Activated CD4-positive, alpha-beta T cell treated with anti-CD3 and anti-CD28 coated beads for 1 hour (primary cell): ENCODE measurements at regions not wholly inside any gene's neighbourhood (a gene's known extent, or its start where the extent isn't known, plus 50 kb on each side); places are given as distances from the start of the nearest gene placed in this dataset.
"Not testable (repeated sequence)": the region's sequence is repeated elsewhere in the genome, so short reads cannot be mapped to it uniquely, and the experiment has no call there.

Experiments
- DNase-seq: peaks from one replicate; pipeline ENCODE4 v3.0.0-alpha.2; 2020

DNA sequence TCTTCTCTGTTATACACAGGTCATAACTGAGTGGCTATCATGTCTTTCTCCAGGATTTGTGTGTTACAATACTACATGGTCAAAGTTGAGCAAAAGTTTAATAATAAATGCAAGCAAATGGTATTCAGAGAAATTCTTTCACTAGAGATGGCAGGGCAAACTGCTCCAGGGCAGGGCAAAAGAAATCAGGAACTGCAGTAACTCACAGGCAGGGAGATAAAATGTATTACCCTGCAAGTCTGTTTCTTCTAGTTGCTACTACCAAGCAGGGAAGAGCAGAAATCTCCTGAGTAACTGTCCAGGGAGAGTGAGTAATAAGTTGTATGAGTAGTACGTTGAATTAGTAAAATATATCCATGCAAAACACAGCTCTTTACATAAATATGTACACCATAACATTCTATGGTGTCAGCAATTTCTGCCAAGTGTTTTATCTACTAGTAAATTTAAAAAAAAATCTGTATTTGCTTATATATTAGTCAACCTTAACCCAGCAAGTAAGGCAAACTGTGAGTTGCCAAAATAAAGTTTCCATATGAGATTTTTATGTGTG lies 404.1 kb downstream of the ZEB2 start:
- DNase-seq: no peak

- no peak for DNase-seq
Observed at GRCh38 chr2:144114760-144115159, 405.2 kb downstream of the ZEB2 start.

- DNase-seq: no peak
Observed at GRCh38 chr2:144111437-144111836, 408.5 kb downstream of the ZEB2 start.

DNA sequence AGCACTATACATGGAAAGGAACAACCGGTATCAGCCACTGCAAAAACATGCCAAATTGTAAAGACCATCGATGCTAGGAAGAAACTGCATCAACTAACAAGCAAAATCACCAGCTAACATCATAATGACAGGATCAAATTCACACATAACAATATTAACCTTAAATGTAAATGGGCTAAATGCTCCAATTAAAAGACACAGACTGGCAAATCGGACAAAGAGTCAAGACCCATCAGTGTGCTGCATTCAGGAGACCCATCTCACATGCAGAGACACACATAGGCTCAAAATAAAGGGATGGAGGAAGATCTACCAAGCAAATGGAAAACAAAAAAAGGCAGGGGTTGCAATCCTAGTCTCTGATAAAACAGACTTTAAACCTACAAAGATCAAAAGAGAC lies 413.8 kb downstream of the ZEB2 start:
- DNase-seq: not testable (repeated sequence)

GRCh38 chr2:144102386-144102785 lies 417.5 kb downstream of the ZEB2 start:
- no peak for DNase-seq

DNA sequence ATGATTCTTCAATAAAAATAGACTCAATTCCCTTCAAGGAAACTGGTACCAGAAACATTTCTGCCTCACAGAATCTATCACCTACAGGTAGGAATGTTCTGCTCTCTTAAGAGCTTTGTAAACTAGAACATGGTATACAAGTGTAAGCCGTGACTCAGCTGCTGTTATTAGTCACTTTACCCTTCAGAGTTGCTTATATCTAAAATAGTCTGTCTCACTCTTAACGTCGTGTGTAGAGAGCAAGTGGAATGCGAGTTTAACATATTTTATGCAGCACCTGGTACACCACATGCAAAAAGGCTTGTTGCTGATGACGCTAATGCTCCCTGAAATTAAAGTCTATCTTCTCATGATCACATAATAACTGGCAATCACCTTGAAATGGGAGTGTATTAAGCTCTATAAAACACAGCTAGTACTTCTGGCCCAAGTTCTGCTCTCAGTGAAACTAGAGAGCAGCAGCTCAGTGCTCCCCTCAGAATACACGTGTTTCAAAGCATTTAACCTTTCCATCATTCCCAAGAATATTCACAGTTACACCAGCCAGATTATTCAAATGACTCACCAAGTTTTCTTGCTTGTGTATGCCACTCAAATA lies 420.0 kb downstream of the ZEB2 start:
- no peak for DNase-seq

- no peak for DNase-seq
Observed at GRCh38 chr2:144099340-144099739, 420.6 kb downstream of the ZEB2 start.

DNA sequence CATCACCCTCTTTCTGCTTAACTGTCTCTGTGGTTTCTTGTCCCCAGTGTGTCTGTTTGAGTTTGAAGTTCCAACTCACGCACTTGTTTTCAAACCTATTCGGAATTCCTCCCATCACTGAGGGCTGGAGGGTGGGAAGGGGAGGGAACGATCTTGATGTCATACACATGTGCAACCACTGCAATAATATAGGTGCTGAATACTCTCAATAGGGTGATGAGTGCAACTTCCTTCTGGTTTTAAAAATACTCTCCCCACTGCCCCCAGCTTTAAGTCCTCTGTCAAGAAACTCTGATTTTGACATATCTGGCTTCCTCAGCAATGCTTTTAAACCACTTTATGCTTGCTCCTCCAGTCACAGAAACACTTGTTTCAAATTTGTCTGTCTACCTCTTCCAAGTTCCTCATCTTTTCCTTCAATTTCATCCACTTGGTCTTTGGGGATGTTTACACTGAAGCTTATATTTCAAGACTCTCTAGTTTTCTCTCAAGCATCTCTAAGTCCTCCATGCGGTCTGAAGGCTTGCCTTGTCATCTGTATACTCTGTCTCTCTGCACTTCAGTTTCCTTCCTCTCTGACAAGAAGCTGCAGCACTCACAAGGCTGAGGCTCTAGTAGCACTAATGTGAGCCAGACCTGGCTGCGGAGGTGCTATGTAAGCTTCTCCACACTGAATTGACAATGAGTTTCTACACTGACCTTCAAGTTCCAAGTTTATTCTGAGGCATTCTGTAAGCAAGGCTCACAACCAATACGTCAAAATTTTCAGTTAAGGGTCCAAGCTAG lies 422.3 kb downstream of the ZEB2 start:
- DNase-seq: no peak

DNA sequence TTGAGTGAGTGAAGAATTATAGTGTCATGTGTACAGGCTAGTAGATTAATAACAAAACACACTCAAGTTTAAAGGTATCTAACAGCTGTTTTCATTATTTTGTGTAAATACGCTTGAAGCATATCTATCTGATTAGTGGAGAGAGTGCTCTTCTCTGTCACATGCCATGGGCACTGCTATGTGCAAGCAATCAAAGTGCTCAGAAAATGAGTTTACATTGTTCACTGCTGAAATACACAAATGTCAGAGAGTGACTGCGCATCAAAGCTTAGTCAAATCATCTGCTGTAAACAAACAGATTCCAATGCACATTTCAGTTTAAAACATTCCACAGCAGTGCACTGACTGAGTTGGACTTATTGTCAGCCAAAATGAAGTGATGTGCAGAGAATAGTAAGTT lies 423.4 kb downstream of the ZEB2 start:
- no peak for DNase-seq

- DNase-seq: no peak
Observed at GRCh38 chr2:144094408-144095151, 425.3 kb downstream of the ZEB2 start.

DNA sequence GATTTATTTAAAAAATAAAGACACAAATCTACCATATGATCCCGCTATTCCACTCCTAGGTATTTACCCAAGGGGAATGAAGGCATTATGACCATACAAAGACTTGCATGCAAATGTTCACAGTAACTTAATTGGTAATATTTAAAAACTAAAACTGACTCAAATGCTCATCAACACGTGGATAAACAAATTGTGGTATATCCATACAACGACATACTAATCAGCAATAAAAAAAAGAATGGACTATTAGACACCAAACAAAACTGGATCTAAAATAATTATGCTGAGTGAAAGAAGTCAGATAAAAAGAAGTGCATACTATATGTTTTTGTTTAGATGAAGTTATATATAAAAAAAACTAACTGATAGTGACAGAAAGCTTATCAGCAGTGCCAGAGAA lies 428.3 kb downstream of the ZEB2 start:
- no peak for DNase-seq

DNA sequence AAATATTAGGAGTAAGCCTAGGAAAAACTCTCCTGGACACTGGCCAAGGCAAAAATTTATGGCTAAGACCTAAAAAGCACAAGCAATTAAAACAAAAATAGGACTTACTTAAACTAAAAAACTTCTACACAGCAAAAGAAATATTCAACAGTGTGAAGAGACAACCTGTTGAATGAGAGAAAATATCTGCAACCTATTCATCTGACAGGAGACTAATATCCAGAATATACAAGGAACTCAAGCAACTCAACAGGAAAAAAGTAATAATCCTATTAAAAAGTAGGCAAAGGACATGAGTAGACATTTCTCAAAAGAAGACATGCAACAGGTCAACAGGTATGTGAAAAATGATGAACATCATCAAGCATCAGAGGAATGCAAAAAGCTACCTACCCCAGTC lies 431.1 kb downstream of the ZEB2 start:
- DNase-seq: no peak

GRCh38 chr2:144086965-144087364 lies 433.0 kb downstream of the ZEB2 start:
- no peak for DNase-seq

DNA sequence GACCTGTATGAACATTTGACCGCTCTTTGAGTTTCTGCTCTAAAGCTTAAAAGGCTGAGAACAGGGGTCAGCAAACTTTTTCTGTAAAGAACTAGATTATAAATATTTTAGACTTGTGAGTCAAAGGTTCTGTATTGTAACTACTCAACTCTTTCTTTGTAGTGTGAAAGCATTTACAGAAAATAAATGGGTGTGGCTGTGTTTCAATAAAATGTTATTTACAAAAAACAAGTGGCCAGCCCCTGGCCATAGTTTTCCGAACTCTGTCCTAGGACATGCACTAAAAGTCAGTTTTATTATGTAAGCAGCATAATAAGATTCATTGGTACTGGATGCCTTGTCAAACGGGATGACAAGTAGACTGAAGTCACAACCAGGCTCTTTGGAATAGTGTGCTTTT lies 434.9 kb downstream of the ZEB2 start:
- DNase-seq: no peak

DNA sequence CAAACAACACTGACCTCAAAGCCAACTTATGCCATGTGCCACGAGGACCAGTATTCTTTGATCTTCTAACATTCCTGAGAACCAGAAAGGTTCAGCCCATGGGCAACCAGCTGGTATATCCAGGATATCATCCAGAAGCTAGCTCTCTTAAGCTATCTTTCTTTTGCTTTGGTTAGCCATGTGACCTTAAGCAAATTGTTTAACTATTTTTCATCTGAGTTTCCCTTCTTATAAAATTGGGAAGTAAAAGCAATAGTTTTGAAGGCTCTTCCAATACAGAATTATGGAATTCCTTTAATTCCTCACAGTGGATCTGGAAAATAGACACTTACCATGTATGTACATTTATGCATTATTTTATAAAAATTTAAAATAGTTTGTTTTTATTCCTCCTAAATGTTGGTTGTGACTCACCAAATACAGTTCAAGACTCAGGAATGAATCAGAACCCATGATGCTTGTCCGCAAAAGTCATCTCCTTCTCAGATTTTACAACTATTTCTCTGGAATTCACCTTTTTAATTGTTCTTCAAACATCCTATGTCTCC lies 435.7 kb downstream of the ZEB2 start:
- DNase-seq: no peak

- DNase-seq: no peak
Observed at GRCh38 chr2:144083211-144083610, 436.7 kb downstream of the ZEB2 start.

DNA sequence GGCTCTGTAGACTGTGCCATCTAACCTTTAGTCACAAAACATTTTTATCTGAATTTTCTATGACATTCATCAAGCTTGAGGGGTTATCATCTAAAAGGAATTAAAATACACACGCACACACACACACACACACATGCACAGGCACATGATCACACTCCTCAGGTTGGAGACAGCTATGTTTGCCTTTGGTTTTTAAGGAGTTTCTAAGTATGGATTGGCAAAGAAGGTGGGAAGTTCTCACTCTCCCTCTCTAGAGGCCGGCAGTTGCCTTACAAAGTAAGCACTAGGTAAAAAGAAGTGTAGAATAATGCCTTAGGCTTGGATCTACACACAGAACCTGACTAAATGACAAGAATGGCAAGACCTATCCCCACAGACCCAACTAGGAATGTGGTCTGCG lies 437.1 kb downstream of the ZEB2 start:
- no peak for DNase-seq

GRCh38 chr2:144082327-144082726 lies 437.6 kb downstream of the ZEB2 start:
- no peak for DNase-seq

DNA sequence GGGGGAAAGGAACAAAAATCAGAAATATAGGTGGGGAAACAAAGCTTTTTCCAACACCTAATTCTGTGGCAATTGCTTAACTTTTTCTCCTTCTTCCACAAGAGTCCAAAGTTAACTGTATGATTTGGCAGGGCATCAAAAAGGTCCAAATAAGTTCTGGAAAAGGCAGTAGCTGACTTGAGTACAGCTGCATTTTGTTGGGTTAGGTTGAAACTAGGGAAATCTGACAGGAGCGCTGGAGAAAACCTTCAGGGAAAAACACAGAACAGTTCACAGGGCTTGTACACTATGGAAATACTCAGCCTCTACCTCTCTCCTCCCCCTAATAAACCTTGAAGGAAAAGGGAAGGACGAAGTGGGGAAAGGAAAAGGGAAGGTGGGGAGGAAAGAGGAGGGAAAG lies 438.6 kb downstream of the ZEB2 start:
- DNase-seq: no peak

DNA sequence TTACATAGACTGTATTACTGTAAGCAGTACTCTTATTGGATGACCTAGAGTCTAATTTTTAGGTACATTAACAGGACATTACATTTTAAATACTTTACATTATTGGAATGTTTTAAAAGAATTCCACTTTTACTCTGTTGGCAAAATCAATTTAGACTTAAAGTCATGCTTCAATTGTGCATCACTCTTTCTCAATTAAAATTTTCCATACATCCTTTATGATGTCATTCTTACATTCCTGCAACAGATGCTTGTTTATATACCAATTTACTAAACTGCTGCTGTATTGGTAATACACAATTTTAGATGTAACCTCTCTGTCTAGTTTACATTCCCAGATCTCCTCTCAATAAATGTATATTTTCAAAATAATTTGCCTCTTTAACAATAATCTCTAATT lies 440.1 kb downstream of the ZEB2 start:
- DNase-seq: no peak

DNA sequence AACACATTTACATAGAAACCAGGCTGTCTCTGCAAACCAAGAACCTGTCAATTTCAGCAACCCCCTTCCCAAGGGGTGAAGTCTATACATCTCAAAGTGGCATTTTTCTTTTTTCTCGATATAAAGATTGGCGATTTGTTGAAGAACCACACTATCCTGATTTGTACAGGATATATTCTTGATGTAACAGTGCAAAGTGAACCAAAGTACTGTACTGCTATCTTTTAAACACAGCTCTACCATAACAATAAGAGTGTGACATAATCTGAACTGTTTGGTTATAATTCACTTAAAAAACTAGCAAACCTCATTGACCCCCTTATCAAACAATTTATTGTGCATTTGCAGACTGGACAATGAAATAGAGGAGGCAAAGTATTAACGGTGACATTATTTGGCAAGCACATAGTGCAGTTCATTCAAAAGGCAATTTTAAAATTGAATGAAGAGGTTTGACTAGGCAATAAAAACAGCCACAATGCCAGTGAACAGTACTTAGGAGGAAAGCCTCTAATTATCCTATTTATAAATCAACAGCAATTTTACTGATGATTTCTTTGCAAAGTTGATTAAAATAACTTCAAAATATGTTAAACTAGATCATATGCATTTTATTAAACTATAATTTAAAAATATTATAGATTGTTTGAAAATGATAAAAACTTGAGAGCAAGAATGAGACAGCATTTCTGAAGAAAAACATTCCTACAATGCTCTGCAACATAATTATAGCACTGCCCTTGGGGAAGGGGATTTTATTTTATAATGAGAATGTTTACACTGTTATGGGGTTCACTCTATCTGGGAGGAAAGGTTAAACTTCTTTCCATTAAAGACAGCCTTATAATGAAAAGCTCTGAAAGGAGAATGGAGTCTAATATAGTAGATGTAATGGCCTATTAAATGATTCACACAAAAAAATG lies 440.9 kb downstream of the ZEB2 start:
- DNase-seq: no peak

DNA sequence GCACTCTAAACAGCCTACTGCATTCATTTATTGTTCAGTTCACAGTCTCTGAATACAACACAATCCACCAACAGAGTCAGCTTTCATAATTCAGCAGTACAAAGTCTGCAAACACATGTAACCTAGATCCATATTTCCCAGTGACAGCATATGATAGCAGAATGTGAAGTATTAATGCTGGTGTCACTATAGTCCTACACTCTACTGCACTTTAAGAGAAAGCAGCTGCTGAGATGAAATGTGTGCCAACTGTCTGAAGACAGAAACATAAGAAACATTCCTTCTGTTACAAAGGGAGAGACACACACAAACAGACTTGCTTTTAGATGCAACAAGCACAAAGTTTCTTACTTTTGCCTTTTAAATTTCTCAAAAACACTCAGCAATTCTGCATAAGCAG lies 441.8 kb downstream of the ZEB2 start:
- DNase-seq: no peak
